H1 (cell line): ENCODE measurements at regions not wholly inside any gene's neighbourhood (a gene's known extent, or its start where the extent isn't known, plus 50 kb on each side); places are given as distances from the start of the nearest gene placed in this dataset.

Source experiments
- CTCF ChIA-PET: fragments of 300-600 bp; sonication (Branson Sonifier 250); formaldehyde crosslinking; loops from one replicate; lab custom pipeline; 2021; ENCODE audit not compliant: partially characterized antibody; lab: Charles Lee
- POLR2A ChIA-PET: fragments of 300-600 bp; sonication (Branson Sonifier 250); formaldehyde crosslinking; loops from one replicate; lab custom pipeline; 2021; ENCODE audit warnings: inconsistent platforms; ENCODE audit not compliant: partially characterized antibody; lab: Charles Lee
- DNase-seq, 2 experiments: peaks; one replicate each; pipeline versions ENCODE4 v3.0.0 to v3.0.0-alpha.2; 2010 to 2022; ENCODE audit warnings: low spot score in 2 of 2, low read depth in 1 of 2, mixed read lengths in 1 of 2
- FAIRE-seq: peaks from 2 replicates; lab custom pipeline; 2011; peaks lifted over from hg19 to GRCh38; lab: Jason Lieb, UNC
- H2AFZ ChIP-seq: 2 replicates; pipeline ENCODE4 v1.8.1; 2012; ENCODE audit warnings: low read length, inconsistent platforms
- H2AK5ac ChIP-seq: 2 replicates; pipeline ENCODE4 v1.6.1; 2013; ENCODE audit warnings: low read depth, low read length
- H2BK120ac ChIP-seq: replicated peaks from 2 replicates; pipeline ENCODE3; 2013; ENCODE audit warnings: low read depth, low read length, inconsistent platforms
- H2BK12ac ChIP-seq: 2 replicates; pipeline ENCODE4 v1.6.1; 2013; ENCODE audit warnings: low read depth, low read length
- H2BK15ac ChIP-seq: 2 replicates; pipeline ENCODE4 v1.6.1; 2013; ENCODE audit warnings: low read length
- H2BK20ac ChIP-seq: 2 replicates; pipeline ENCODE4 v1.6.1; 2013; ENCODE audit warnings: low read length
- H2BK5ac ChIP-seq: 2 replicates; pipeline ENCODE4 v1.6.1; 2013; ENCODE audit warnings: low read depth, low read length
- H3K14ac ChIP-seq: 2 replicates; pipeline ENCODE4 v1.6.1; 2013; ENCODE audit warnings: inconsistent platforms; ENCODE audit not compliant: insufficient read length
- H3K18ac ChIP-seq: 2 replicates; pipeline ENCODE4 v1.6.1; 2013; ENCODE audit warnings: low read length; ENCODE audit errors: extremely low read depth
- H3K23ac ChIP-seq: 2 replicates; pipeline ENCODE4 v1.6.1; 2013; ENCODE audit warnings: inconsistent platforms; ENCODE audit not compliant: insufficient read length
- H3K23me2 ChIP-seq: 2 replicates; pipeline ENCODE4 v1.6.1; 2013; ENCODE audit warnings: low read depth, low read length
- H3K27ac ChIP-seq: 2 replicates; pipeline ENCODE4 v1.6.1; 2011; ENCODE audit warnings: low read depth, low read length, inconsistent platforms
- H3K27me3 ChIP-seq, 4 experiments: replicated peaks in 1 of 4; 1 replicate in 1 of 4; 2 replicates in 3 of 4; pipeline versions ENCODE4 v1.6.1 to v1.8.1; 2011 to 2013; ENCODE audit warnings: low read length in 3 of 4, mild to moderate bottlenecking in 3 of 4, inconsistent platforms in 2 of 4, mixed read lengths in 2 of 4, moderate library complexity in 1 of 4; ENCODE audit not compliant: control insufficient read depth in 3 of 4, insufficient read depth in 3 of 4; ENCODE audit errors: extremely low read depth in 1 of 4
- H3K36me3 ChIP-seq, 4 experiments: 2 replicates each; pipeline versions ENCODE4 v1.6.1 to v1.8.1; 2011 to 2013; ENCODE audit warnings: mild to moderate bottlenecking in 4 of 4, low read length in 3 of 4, moderate library complexity in 2 of 4, control low read depth in 1 of 4, inconsistent platforms in 1 of 4; ENCODE audit not compliant: insufficient read depth in 4 of 4, control insufficient read depth in 2 of 4
- H3K4ac ChIP-seq: replicated peaks from 2 replicates; pipeline ENCODE3; 2013; ENCODE audit warnings: low read length, low read depth, mixed read lengths, inconsistent platforms; ENCODE audit not compliant: insufficient read length
- H3K4me1 ChIP-seq, 4 experiments: replicated peaks in 1 of 4; 1 replicate in 1 of 4; 2 replicates in 3 of 4; pipeline versions ENCODE4 v1.6.1 to v1.8.1; 2011 to 2013; ENCODE audit warnings: low read length in 3 of 4, inconsistent platforms in 2 of 4, mixed read lengths in 1 of 4; ENCODE audit not compliant: insufficient read depth in 4 of 4, control insufficient read depth in 3 of 4
- H3K4me2 ChIP-seq, 2 experiments: 2 replicates each; pipeline versions ENCODE4 v1.6.1 to v1.8.1; 2011 to 2013; ENCODE audit warnings: low read depth in 2 of 2, low read length in 2 of 2, control low read depth in 1 of 2, inconsistent platforms in 1 of 2, mild to moderate bottlenecking in 1 of 2; ENCODE audit not compliant: insufficient read depth in 1 of 2
- H3K4me3 ChIP-seq, 4 experiments: fragments of 200-600, 300-600 bp in 1 of 4; sonication (generic), shearing (Covaris generic), sonication (Bioruptor Twin) in 1 of 4; 2 replicates each; pipeline versions ENCODE4 v1.5.1 to v1.8.1; 2011 to 2016; ENCODE audit warnings: low read length in 4 of 4, low read depth in 3 of 4, control low read depth in 2 of 4, inconsistent platforms in 2 of 4, mild to moderate bottlenecking in 2 of 4, mixed read lengths in 1 of 4, moderate library complexity in 1 of 4; ENCODE audit not compliant: insufficient read depth in 2 of 4; ENCODE audit errors: extremely low read depth in 1 of 4
- H3K56ac ChIP-seq: replicated peaks from 2 replicates; pipeline ENCODE3; 2013; ENCODE audit warnings: low read depth, mild to moderate bottlenecking, mixed read lengths, low read length, inconsistent platforms; ENCODE audit not compliant: insufficient read length
- H3K79me1 ChIP-seq: 2 replicates; pipeline ENCODE4 v1.6.1; 2013; ENCODE audit warnings: low read depth, low read length, control low read depth
- H3K79me2 ChIP-seq, 2 experiments: 2 replicates each; pipeline versions ENCODE4 v1.6.1 to v1.8.1; 2012 to 2013; ENCODE audit warnings: low read length in 2 of 2, mild to moderate bottlenecking in 2 of 2, inconsistent platforms in 1 of 2; ENCODE audit not compliant: insufficient read depth in 2 of 2, control insufficient read depth in 1 of 2
- H3K9ac ChIP-seq, 4 experiments: replicated peaks in 1 of 4; 1 replicate in 1 of 4; 2 replicates in 3 of 4; pipeline versions ENCODE4 v1.6.1 to v1.8.1; 2011 to 2013; ENCODE audit warnings: low read depth in 3 of 4, low read length in 3 of 4, control low read depth in 2 of 4, mild to moderate bottlenecking in 2 of 4, moderate library complexity in 2 of 4, inconsistent platforms in 1 of 4; ENCODE audit errors: extremely low read depth in 1 of 4
- H3K9me3 ChIP-seq, 2 experiments: 2 replicates each; pipeline versions ENCODE4 v1.6.1 to v1.8.1; 2012 to 2013; ENCODE audit warnings: mild to moderate bottlenecking in 2 of 2, moderate library complexity in 2 of 2, control low read depth in 1 of 2, inconsistent platforms in 1 of 2, low read depth in 1 of 2, low read length in 1 of 2, mixed read lengths in 1 of 2; ENCODE audit not compliant: insufficient read depth in 2 of 2
- H4K20me1 ChIP-seq, 2 experiments: replicated peaks in 1 of 2; 2 replicates each; pipeline versions ENCODE3 to v1.8.1; 2011 to 2013; ENCODE audit warnings: inconsistent platforms in 2 of 2, low read length in 2 of 2, mild to moderate bottlenecking in 1 of 2; ENCODE audit not compliant: insufficient read depth in 2 of 2, control insufficient read depth in 1 of 2
- H4K5ac ChIP-seq: 2 replicates; pipeline ENCODE4 v1.6.1; 2013; ENCODE audit warnings: low read length, low read depth, mixed read lengths, inconsistent platforms; ENCODE audit not compliant: insufficient read length
- H4K8ac ChIP-seq: 2 replicates; pipeline ENCODE4 v1.8.0; 2013; ENCODE audit warnings: mild to moderate bottlenecking, moderate library complexity, low read length, inconsistent platforms; ENCODE audit not compliant: insufficient read depth; ENCODE audit errors: extremely low read depth
- H4K91ac ChIP-seq: replicated peaks from 2 replicates; pipeline ENCODE3; 2013; ENCODE audit warnings: low read length, mixed read lengths, inconsistent platforms; ENCODE audit not compliant: insufficient read length
- EP300 ChIP-seq, 2 experiments: IDR thresholded peaks; 1 replicate in 1 of 2; 2 replicates in 1 of 2; pipeline ENCODE4 v1.6.1; 2011 to 2012; ENCODE audit warnings: low read depth in 2 of 2, low read length in 2 of 2, mild to moderate bottlenecking in 2 of 2, borderline replicate concordance in 1 of 2, inconsistent platforms in 1 of 2, moderate library complexity in 1 of 2
- GABPA ChIP-seq: IDR thresholded peaks from 2 replicates; pipeline ENCODE4 v1.6.1; 2011; ENCODE audit warnings: mild to moderate bottlenecking, low read length, moderate library complexity, borderline replicate concordance; ENCODE audit not compliant: insufficient read depth
- GTF2F1 ChIP-seq: IDR thresholded peaks from 2 replicates; pipeline ENCODE4 v1.6.1; 2012; ENCODE audit warnings: low read depth, low read length, improper control_type of control experiment, borderline replicate concordance
- KDM4A ChIP-seq: IDR thresholded peaks from one replicate; pipeline ENCODE4 v1.7.1; 2012; ENCODE audit warnings: low read depth, mild to moderate bottlenecking, moderate library complexity, low read length, inconsistent platforms; ENCODE audit not compliant: severe bottlenecking
- NRF1 ChIP-seq: IDR thresholded peaks from 2 replicates; pipeline ENCODE4 v1.6.1; 2011; ENCODE audit warnings: mild to moderate bottlenecking, low read depth, low read length, improper control_type of control experiment
- POU5F1 ChIP-seq: IDR thresholded peaks from 2 replicates; pipeline ENCODE4 v1.6.1; 2011; ENCODE audit warnings: low read depth, mild to moderate bottlenecking, low read length, moderate library complexity
- RBBP5 ChIP-seq: IDR thresholded peaks from 2 replicates; pipeline ENCODE4 v1.7.1; 2012; ENCODE audit warnings: low read depth, mild to moderate bottlenecking, inconsistent platforms, low read length, moderate library complexity, borderline replicate concordance
- RNF2 ChIP-seq: fragments of 200-900, 300-1000 bp; sonication (generic); IDR thresholded peaks from 2 replicates; pipeline ENCODE4 v1.7.1; 2016; ENCODE audit warnings: borderline replicate concordance, low read depth, mild to moderate bottlenecking, antibody characterized with exemption, low read length; ENCODE audit not compliant: poor library complexity, severe bottlenecking; ENCODE audit errors: missing control alignments
- SIX5 ChIP-seq: IDR thresholded peaks from 2 replicates; pipeline ENCODE4 v1.6.1; 2011; ENCODE audit warnings: mild to moderate bottlenecking, low read depth, low read length
- SP2 ChIP-seq: IDR thresholded peaks from 2 replicates; pipeline ENCODE4 v1.6.1; 2012; ENCODE audit warnings: mild to moderate bottlenecking, low read length, inconsistent platforms
- WGBS, 2 experiments: shearing (Covaris generic) in 1 of 2; methylation state at CpG; one replicate each; pipeline versions ENCODE4 v1.1.6 to v1.1.7; 2013 to 2015; ENCODE audit warnings: low lambda C conversion rate in 2 of 2, mixed read lengths in 2 of 2, inconsistent platforms in 1 of 2, low coverage in 1 of 2, missing lambda C conversion rate in 1 of 2; ENCODE audit not compliant: insufficient replicate concordance in 2 of 2, insufficient coverage in 1 of 2, insufficient read length in 1 of 2; ENCODE audit errors: extremely low coverage in 1 of 2, missing lambda C conversion rate in 1 of 2; 5-methylcytosine and 5-hydroxymethylcytosine counted together
- TF ChIP-seq, protein P1 (sequence below): IDR thresholded peaks from 2 replicates; pipeline ENCODE4 v1.6.1; 2011; ENCODE audit warnings: low read depth, mild to moderate bottlenecking, low read length; ENCODE audit not compliant: insufficient read depth
- TF ChIP-seq, protein P2 (sequence below): IDR thresholded peaks from 2 replicates; pipeline ENCODE4 v1.6.1; 2011; ENCODE audit warnings: low read length, improper control_type of control experiment

DNA sequence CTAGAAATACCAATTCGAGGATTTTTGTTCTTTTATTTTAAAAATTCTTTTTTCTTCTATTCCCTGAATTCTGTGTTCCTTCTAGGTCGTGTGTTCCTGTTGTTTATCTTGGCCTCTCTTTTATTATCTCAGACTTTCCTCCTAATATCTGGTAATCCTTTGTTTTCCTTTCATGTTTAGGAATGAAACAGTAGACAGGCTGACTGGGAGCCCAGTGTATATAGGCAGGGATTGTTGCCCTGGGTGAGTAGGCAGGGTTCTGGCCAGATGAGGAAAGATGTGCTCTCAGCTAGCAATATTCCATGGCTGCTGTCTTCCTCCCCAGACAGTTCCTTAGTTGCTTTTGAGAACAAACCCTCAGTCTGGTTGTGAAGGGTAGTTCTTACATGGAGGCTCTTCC is 161.8 kb upstream of the PDE4B start:
- no peak for FAIRE-seq
- Histone ChIP-seq H2BK5ac (no peak overlapping the region), H3K9me3 (no peaks in the 10 kb centered on the region), H2AK5ac (no peak overlapping the region), H3K4ac (no peak overlapping the region), H4K20me1 (no peaks in the 10 kb centered on the region), H3K18ac (no peak overlapping the region), H3K27me3 (no peaks in the 10 kb centered on the region), H3K4me2 (no peak overlapping the region), H2BK15ac (no peak overlapping the region), H4K5ac (no peak overlapping the region), H3K23ac (no peak overlapping the region), H2BK20ac (0 out of 2 replicates have a peak overlapping the region, but pooled peaks have one; percentile 81), H3K4me1 (no peaks in the 10 kb centered on the region), H3K36me3 (no peaks in the 10 kb centered on the region), H2BK12ac (no peak overlapping the region), H3K4me3 (no peak overlapping the region), H3K56ac (no peak overlapping the region), H4K91ac (no peak overlapping the region), H4K8ac (no peak overlapping the region), H3K9ac (no peak overlapping the region), H3K79me1 (no peaks in the 10 kb centered on the region), H3K14ac (no peak overlapping the region), H3K79me2 (no peaks in the 10 kb centered on the region), H3K23me2 (peaks cover 1% of the 10 kb centered on the region; the same call in 1 of the 2 replicates), H3K27ac (no peak overlapping the region; the same call in 1 of the 2 replicates), H2BK120ac (no peak overlapping the region), H2AFZ (no peak overlapping the region)
- CTCF ChIA-PET = no interaction called here
- no peak for DNase-seq
- WGBS, 2 experiments = 81% methylated on average over 2 of the region's 2 CpGs; no CpG with 5 or more reads in 1 of the 2 experiments
- POLR2A ChIA-PET = no interaction called here
- TF ChIP-seq SP2 (no peak), RBBP5 (no peak), NRF1 (no peak), POU5F1 (no peak), SIX5 (no peak), GABPA (no peak), RNF2 (no peak), GTF2F1 (no peak), KDM4A (no peak), EP300 (IDR thresholded peaks at IDR 0.05; ENCODE audit: borderline replicate concordance in 1 of 2, low read depth in 2 of 2, low read length in 2 of 2) (no peak)
- TF ChIP-seq, protein P1, sequence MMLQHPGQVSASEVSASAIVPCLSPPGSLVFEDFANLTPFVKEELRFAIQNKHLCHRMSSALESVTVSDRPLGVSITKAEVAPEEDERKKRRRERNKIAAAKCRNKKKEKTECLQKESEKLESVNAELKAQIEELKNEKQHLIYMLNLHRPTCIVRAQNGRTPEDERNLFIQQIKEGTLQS = no peak
- TF ChIP-seq, protein P2, sequence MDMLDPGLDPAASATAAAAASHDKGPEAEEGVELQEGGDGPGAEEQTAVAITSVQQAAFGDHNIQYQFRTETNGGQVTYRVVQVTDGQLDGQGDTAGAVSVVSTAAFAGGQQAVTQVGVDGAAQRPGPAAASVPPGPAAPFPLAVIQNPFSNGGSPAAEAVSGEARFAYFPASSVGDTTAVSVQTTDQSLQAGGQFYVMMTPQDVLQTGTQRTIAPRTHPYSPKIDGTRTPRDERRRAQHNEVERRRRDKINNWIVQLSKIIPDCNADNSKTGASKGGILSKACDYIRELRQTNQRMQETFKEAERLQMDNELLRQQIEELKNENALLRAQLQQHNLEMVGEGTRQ = no peak
